ENCODE measurements at regions not wholly inside any gene's neighbourhood (a gene's known extent, or its start where the extent isn't known, plus 50 kb on each side); places are given as distances from the start of the nearest gene placed in this dataset.

DNA sequence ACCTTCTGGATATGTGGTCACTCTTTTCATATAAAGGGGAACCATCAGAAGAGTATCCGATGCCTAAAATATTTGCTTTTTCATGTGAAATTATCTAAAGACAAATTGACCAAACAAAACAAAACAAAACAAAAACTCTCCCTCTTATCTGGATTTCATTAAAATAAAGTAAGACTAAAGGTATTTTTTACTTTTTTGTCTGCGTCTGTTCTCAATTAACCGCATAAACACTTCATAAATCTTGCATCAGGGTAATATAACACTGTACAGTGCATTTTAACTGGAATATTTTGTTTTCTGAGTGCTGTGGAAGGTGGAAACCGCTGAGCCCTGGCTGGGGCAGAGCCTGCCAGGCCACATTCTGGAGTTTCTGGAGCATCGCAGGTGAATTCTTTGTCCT lies 234.1 kb upstream of the ZFP64 start:
- TF ChIP-seq REST (IDR thresholded peaks at IDR 0.05), result no peak
- no peak for TF ChIP-seq HNF4G (IDR thresholded peaks at IDR 0.05)
- no peak for TF ChIP-seq ATF3 (IDR thresholded peaks at IDR 0.05)
- TF ChIP-seq, protein P1, sequence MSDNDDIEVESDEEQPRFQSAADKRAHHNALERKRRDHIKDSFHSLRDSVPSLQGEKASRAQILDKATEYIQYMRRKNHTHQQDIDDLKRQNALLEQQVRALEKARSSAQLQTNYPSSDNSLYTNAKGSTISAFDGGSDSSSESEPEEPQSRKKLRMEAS (IDR thresholded peaks at IDR 0.05), result no peak
- TF ChIP-seq EGR1 (IDR thresholded peaks at IDR 0.05; ENCODE audit: low read depth in 2 of 2), result no peak
- TF ChIP-seq GABPA (IDR thresholded peaks at IDR 0.05 in 1 of 2, conservative IDR thresholded peaks at IDR 0.05 in 1 of 2), result no peak
- no peak for TF ChIP-seq FOXA2 (IDR thresholded peaks at IDR 0.05)
- TF ChIP-seq RAD21 (IDR thresholded peaks at IDR 0.05), result no peak
- no peak for TF ChIP-seq SP1 (IDR thresholded peaks at IDR 0.05)
- no peak for TF ChIP-seq NR2F2 (IDR thresholded peaks at IDR 0.05)
- TF ChIP-seq YY1 (IDR thresholded peaks at IDR 0.05), result no peak
- DNase-seq (ENCODE audit: low spot score), result no peak
- 83% methylated on average over 5 of the region's 5 CpGs for WGBS
- H3K9me3 ChIP-seq (ENCODE audit: control insufficient read depth in 4 of 4, low read length in 3 of 4), result no peaks in the 10 kb centered on the region
- no peaks in the 10 kb centered on the region for H3K27me3 ChIP-seq (ENCODE audit: control insufficient read depth in 4 of 4, insufficient read depth in 4 of 4, low read length in 3 of 4)
- H3K27ac ChIP-seq (ENCODE audit: low read depth in 1 of 2, low read length in 2 of 2), result no peak overlapping the region
- no peak overlapping the region for H3K9ac ChIP-seq (ENCODE audit: low read depth in 1 of 2, low read length in 2 of 2)
- no peaks in the 10 kb centered on the region for H3K36me3 ChIP-seq (ENCODE audit: control insufficient read depth in 4 of 4, insufficient read depth in 3 of 4, low read depth in 1 of 4, low read length in 3 of 4)
- no peak overlapping the region for H3K4me3 ChIP-seq (ENCODE audit: low read depth in 1 of 3, low read length in 3 of 3)
- H3K4me1 ChIP-seq (ENCODE audit: control insufficient read depth in 4 of 4, insufficient read depth in 4 of 4, low read length in 3 of 4), result no peaks in the 10 kb centered on the region

- 57% methylated on average over 9 of the region's 9 CpGs for WGBS
- no peak for DNase-seq (ENCODE audit: low spot score)
- Histone ChIP-seq H3K4me1 (ENCODE audit: control insufficient read depth in 4 of 4, insufficient read depth in 4 of 4, low read length in 3 of 4) (no peaks in the 10 kb centered on the region), H3K27me3 (ENCODE audit: control insufficient read depth in 4 of 4, insufficient read depth in 4 of 4, low read length in 3 of 4) (no peaks in the 10 kb centered on the region), H3K4me3 (ENCODE audit: low read depth in 1 of 3, low read length in 3 of 3) (no peak overlapping the region), H3K9me3 (ENCODE audit: control insufficient read depth in 4 of 4, low read length in 3 of 4) (no peaks in the 10 kb centered on the region), H3K27ac (ENCODE audit: low read depth in 1 of 2, low read length in 2 of 2) (no peak overlapping the region), H3K9ac (ENCODE audit: low read depth in 1 of 2, low read length in 2 of 2) (no peak overlapping the region), H3K36me3 (ENCODE audit: control insufficient read depth in 4 of 4, insufficient read depth in 3 of 4, low read depth in 1 of 4, low read length in 3 of 4) (no peaks in the 10 kb centered on the region)
- TF ChIP-seq REST (IDR thresholded peaks at IDR 0.05) (no peak), RXRA (IDR thresholded peaks at IDR 0.05) (no peak), FOXA2 (IDR thresholded peaks at IDR 0.05) (no peak), CTCF (IDR thresholded peaks at IDR 0.05; ENCODE audit: low read depth, low read length, missing input control) (no peak), RAD21 (IDR thresholded peaks at IDR 0.05) (no peak), YY1 (IDR thresholded peaks at IDR 0.05) (no peak), FOXA1 (IDR thresholded peaks at IDR 0.05) (no peak), HNF4G (IDR thresholded peaks at IDR 0.05) (no peak), JUND (IDR thresholded peaks at IDR 0.05) (no peak), GABPA (IDR thresholded peaks at IDR 0.05 in 1 of 2, conservative IDR thresholded peaks at IDR 0.05 in 1 of 2) (no peak), NR2F2 (IDR thresholded peaks at IDR 0.05) (no peak), EGR1 (IDR thresholded peaks at IDR 0.05; ENCODE audit: low read depth in 2 of 2) (no peak), ZBTB33 (IDR thresholded peaks at IDR 0.05) (no peak), HNF4A (conservative IDR thresholded peaks at IDR 0.05) (no peak), ATF3 (IDR thresholded peaks at IDR 0.05) (no peak)
- TF ChIP-seq, protein P1 (IDR thresholded peaks at IDR 0.05), result no peak
Observed at GRCh38 chr20:52425253-52425652, 233.7 kb upstream of the ZFP64 start.
